ENCODE measurements at regions not wholly inside any gene's neighbourhood (a gene's known extent, or its start where the extent isn't known, plus 50 kb on each side); places are given as distances from the start of the nearest gene placed in this dataset.

DNA sequence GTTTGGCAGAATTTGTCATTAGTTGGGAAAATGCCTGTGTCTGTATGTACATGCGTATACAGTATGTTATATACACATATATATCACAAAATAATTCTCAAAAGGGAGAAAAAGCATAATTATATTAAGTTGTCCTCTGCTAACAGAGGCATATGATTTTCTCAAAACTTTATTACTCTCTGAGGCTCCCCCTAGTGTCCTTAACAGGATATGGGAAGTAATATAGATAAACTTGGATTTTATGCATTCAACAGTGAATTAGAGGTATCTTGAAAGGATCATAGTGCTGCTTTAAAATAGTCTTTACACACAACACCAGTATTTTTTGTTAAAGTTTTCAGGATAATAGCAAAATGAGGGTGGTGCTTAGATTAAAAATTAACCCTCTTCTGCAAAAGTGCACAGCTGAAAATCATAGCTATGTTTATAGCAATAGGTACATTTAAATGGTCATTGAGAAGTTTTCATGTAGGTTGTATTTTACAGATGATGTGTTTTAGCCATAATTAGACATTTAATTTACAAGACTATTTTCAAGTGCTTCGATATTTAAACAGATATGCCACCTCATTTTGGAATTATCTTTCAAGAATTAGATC lies 454.0 kb upstream of the ROBO2 start:
- no peaks in the 10 kb centered on the region for H3K79me2 ChIP-seq (ENCODE audit: control insufficient read depth, insufficient read depth, low read length)
- RAD21 ChIA-PET (ENCODE audit: unreplicated experiment) = no interaction called here
- CTCF ChIA-PET = interaction anchor here (0.7 to 2.4 kb wide), 10 partner anchors 8 to 561 kb away, joined by 3 to 11 read pairs (median 4); no protein-coding TSS in a partner anchor
- ATAC-seq = peak; percentile 59
- intact Hi-C loops (cut with micrococcal nuclease; ENCODE audit: unreplicated experiment) = loop anchor here (10.0 kb wide), 1 partner anchor 669 kb away; no protein-coding TSS in a partner anchor
- no peak overlapping the region for H3K9ac ChIP-seq (ENCODE audit: control insufficient read depth, insufficient read depth, low read length)
- no peaks in the 10 kb centered on the region for H3K27me3 ChIP-seq (replicated peaks in 1 of 2; ENCODE audit: control insufficient read depth in 2 of 2, insufficient read depth in 2 of 2, low read length in 1 of 2)
- WGBS (ENCODE audit: insufficient coverage, insufficient replicate concordance, low lambda C conversion rate, missing lambda C conversion rate) = 0% methylated on average over 2 of the region's 2 CpGs
- H3K27ac ChIP-seq (ENCODE audit: control insufficient read depth, insufficient read depth) = no peak overlapping the region
- no TSS peak for BruUV-seq (replicated peaks)
- POLR2A ChIA-PET = no interaction called here
- H3K9me3 ChIP-seq (replicated peaks; ENCODE audit: control insufficient read depth, insufficient read depth, low read length) = no peaks in the 10 kb centered on the region; the same call in 2 of the 3 replicates
- DNase-seq (ENCODE audit: low read depth, low spot score) = no peak
- no peak overlapping the region for H3K4me3 ChIP-seq
- no peak overlapping the region for H2AFZ ChIP-seq (ENCODE audit: control insufficient read depth, low read depth, low read length)
- no peak for FAIRE-seq
- no peaks in the 10 kb centered on the region for H4K20me1 ChIP-seq (ENCODE audit: control insufficient read depth, insufficient read depth)
- SMC1A ChIA-PET (ENCODE audit: uncharacterized antibody, unreplicated experiment) = interaction anchor here (1.4 to 1.6 kb wide), 2 partner anchors 8 to 12 kb away, joined by 3 to 6 read pairs; no protein-coding TSS in a partner anchor
- in situ Hi-C loops (cut with MboI) = no loop called here
- TF ChIP-seq RAD21 (IDR thresholded peaks at IDR 0.05; ENCODE audit: insufficient read depth, low read depth, low read length) (peak; percentile 51), ATF7 (IDR thresholded peaks at IDR 0.05; ENCODE audit: low read depth) (no peak), TCF3 (IDR thresholded peaks at IDR 0.05; ENCODE audit: borderline replicate concordance, insufficient read depth, low read depth, low read length) (no peak)
- TF ChIP-seq, protein P1, sequence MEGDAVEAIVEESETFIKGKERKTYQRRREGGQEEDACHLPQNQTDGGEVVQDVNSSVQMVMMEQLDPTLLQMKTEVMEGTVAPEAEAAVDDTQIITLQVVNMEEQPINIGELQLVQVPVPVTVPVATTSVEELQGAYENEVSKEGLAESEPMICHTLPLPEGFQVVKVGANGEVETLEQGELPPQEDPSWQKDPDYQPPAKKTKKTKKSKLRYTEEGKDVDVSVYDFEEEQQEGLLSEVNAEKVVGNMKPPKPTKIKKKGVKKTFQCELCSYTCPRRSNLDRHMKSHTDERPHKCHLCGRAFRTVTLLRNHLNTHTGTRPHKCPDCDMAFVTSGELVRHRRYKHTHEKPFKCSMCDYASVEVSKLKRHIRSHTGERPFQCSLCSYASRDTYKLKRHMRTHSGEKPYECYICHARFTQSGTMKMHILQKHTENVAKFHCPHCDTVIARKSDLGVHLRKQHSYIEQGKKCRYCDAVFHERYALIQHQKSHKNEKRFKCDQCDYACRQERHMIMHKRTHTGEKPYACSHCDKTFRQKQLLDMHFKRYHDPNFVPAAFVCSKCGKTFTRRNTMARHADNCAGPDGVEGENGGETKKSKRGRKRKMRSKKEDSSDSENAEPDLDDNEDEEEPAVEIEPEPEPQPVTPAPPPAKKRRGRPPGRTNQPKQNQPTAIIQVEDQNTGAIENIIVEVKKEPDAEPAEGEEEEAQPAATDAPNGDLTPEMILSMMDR (IDR thresholded peaks at IDR 0.05 in 2 of 3, conservative IDR thresholded peaks at IDR 0.05 in 1 of 3; ENCODE audit: control insufficient read depth in 2 of 3, extremely low read depth in 1 of 3, insufficient read depth in 1 of 3, low read depth in 3 of 3, low read length in 3 of 3) = peak; percentile 39 to 41 (median 40); a peak in 3 of 6 replicates
- no peaks in the 10 kb centered on the region for H3K4me1 ChIP-seq (ENCODE audit: control insufficient read depth, insufficient read depth, low read length)
- no peaks in the 10 kb centered on the region for H3K36me3 ChIP-seq (ENCODE audit: control insufficient read depth in 2 of 2, insufficient read depth in 2 of 2, low read length in 1 of 2)
- no peak overlapping the region for H3K4me2 ChIP-seq (ENCODE audit: control insufficient read depth, insufficient read depth)

DNA sequence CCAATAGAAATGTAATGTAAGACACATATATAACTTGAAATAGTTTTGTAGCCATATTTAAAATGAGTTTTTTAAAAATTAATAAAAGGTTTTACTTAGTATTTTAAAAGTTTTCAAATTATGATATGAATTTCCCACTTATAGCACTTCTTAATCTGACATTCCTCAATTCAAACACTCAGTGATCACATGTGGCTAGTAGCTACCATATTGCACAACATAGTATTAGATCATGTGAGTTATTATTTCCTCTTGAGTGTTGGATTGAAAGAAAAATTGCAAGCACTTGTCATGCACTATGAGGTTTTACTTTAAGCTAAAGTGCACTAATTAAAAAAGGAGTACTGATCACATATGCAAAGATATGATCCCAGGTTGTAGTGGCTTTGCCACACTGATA lies 453.4 kb upstream of the ROBO2 start:
- DNase-seq (ENCODE audit: low read depth, low spot score) (no peak), ATAC-seq (no peak), FAIRE-seq (no peak)
- Histone ChIP-seq H3K4me2 (ENCODE audit: control insufficient read depth, insufficient read depth) (no peak overlapping the region), H3K4me3 (no peak overlapping the region), H3K36me3 (ENCODE audit: control insufficient read depth in 2 of 2, insufficient read depth in 2 of 2, low read length in 1 of 2) (no peaks in the 10 kb centered on the region), H4K20me1 (ENCODE audit: control insufficient read depth, insufficient read depth) (no peaks in the 10 kb centered on the region), H3K27me3 (replicated peaks in 1 of 2; ENCODE audit: control insufficient read depth in 2 of 2, insufficient read depth in 2 of 2, low read length in 1 of 2) (no peaks in the 10 kb centered on the region), H3K27ac (ENCODE audit: control insufficient read depth, insufficient read depth) (no peak overlapping the region), H3K79me2 (ENCODE audit: control insufficient read depth, insufficient read depth, low read length) (no peaks in the 10 kb centered on the region), H3K9me3 (replicated peaks; ENCODE audit: control insufficient read depth, insufficient read depth, low read length) (no peaks in the 10 kb centered on the region; the same call in 2 of the 3 replicates), H3K9ac (ENCODE audit: control insufficient read depth, insufficient read depth, low read length) (no peak overlapping the region), H3K4me1 (ENCODE audit: control insufficient read depth, insufficient read depth, low read length) (no peaks in the 10 kb centered on the region), H2AFZ (ENCODE audit: control insufficient read depth, low read depth, low read length) (no peak overlapping the region)
- in situ Hi-C loops (cut with MboI) = no loop called here
- no TSS peak for BruUV-seq (replicated peaks)
- ChIA-PET POLR2A (no interaction called here), CTCF (interaction anchor here (0.7 to 2.4 kb wide), 5 partner anchors 14 to 217 kb away, joined by 4 to 11 read pairs (median 7); no protein-coding TSS in a partner anchor), SMC1A (ENCODE audit: uncharacterized antibody, unreplicated experiment) (interaction anchor here (1.4 kb wide), 1 partner anchor 12 kb away, joined by 3 read pairs; no protein-coding TSS in a partner anchor), RAD21 (ENCODE audit: unreplicated experiment) (no interaction called here)
- intact Hi-C loops (cut with micrococcal nuclease; ENCODE audit: unreplicated experiment) = loop anchor here (10.0 kb wide), 1 partner anchor 668 kb away; no protein-coding TSS in a partner anchor
- no peak for TF ChIP-seq ZZZ3 (IDR thresholded peaks at IDR 0.05; ENCODE audit: control insufficient read depth, insufficient read length, low read depth)
- no peak for TF ChIP-seq PBX3 (IDR thresholded peaks at IDR 0.05; ENCODE audit: insufficient replicate concordance, low read depth, low read length)
- TF ChIP-seq MXI1 (IDR thresholded peaks at IDR 0.05; ENCODE audit: low read depth, low read length) = no peak
- no peak for TF ChIP-seq MYC (IDR thresholded peaks at IDR 0.05; ENCODE audit: insufficient read depth, insufficient read length, insufficient replicate concordance, low read length, severe bottlenecking)
- no peak for TF ChIP-seq IRF4 (IDR thresholded peaks at IDR 0.05; ENCODE audit: low read depth, low read length)
- TF ChIP-seq ZNF274 (IDR thresholded peaks at IDR 0.05; ENCODE audit: insufficient read depth, insufficient read length) = no peak
- TF ChIP-seq POLR2AphosphoS2 (IDR thresholded peaks at IDR 0.05; ENCODE audit: low read depth, low read length) = no peak
- TF ChIP-seq MAX (IDR thresholded peaks at IDR 0.05; ENCODE audit: low read depth, low read length) = no peak
- TF ChIP-seq JUNB (IDR thresholded peaks at IDR 0.05) = no peak
- no peak for TF ChIP-seq STAT3 (IDR thresholded peaks at IDR 0.05; ENCODE audit: low read depth, low read length)
- no peak for TF ChIP-seq RBBP5 (conservative IDR thresholded peaks at IDR 0.05)
